IMR-90 (cell line): ENCODE measurements at regions not wholly inside any gene's neighbourhood (a gene's known extent, or its start where the extent isn't known, plus 50 kb on each side); places are given as distances from the start of the nearest gene placed in this dataset.
A peak's percentile ranks its signal among the peaks of the same experiment; 100 is the strongest.

ENCODE experiments used
- ATAC-seq: fragments of 200-7000 bp; cut with Tn5 transposase; 2 replicates; pipeline ENCODE4 v1.9.1; 2020; ENCODE audit warnings: low read depth, mild to moderate bottlenecking, moderate library complexity
- BruUV-seq: library from RNA; stranded (reverse); fragments of 400-500 nt; replicated peaks from 2 replicates; lab custom pipeline; 2021; lab: Mats Ljungman, UMichigan
- CTCF ChIA-PET: fragments of 300-600 bp; formaldehyde crosslinking; extraction: SDS; loops from one replicate; lab custom pipeline; 2021; ENCODE audit warnings: antibody characterized with exemption; lab: Yijun Ruan, JAX
- POLR2A ChIA-PET: fragments of 300-600 bp; sonication (Branson Sonifier 250); formaldehyde crosslinking; loops from one replicate; lab custom pipeline; 2022; ENCODE audit warnings: antibody characterized with exemption; ENCODE audit not compliant: unreplicated experiment; lab: Charles Lee
- DNase-seq: peaks from one replicate; pipeline ENCODE4 v3.0.0; 2013
- H2AFZ ChIP-seq: replicated peaks from 2 replicates; pipeline ENCODE3; 2013; ENCODE audit warnings: low read length, mild to moderate bottlenecking; ENCODE audit not compliant: poor library complexity
- H2AK5ac ChIP-seq: 2 replicates; pipeline ENCODE4 v1.6.1; 2013; ENCODE audit warnings: low read depth, low read length, inconsistent platforms
- H2AK9ac ChIP-seq: replicated peaks from 2 replicates; pipeline ENCODE3; 2013; ENCODE audit warnings: mild to moderate bottlenecking, low read depth, low read length, moderate library complexity; ENCODE audit not compliant: poor library complexity
- H2BK120ac ChIP-seq: 2 replicates; pipeline ENCODE4 v1.6.1; 2013; ENCODE audit warnings: low read depth, low read length, inconsistent platforms
- H2BK15ac ChIP-seq: 3 replicates; pipeline ENCODE4 v1.6.1; 2013; ENCODE audit warnings: low read depth, low read length, inconsistent platforms
- H2BK20ac ChIP-seq: 2 replicates; pipeline ENCODE4 v1.6.1; 2013; ENCODE audit warnings: low read depth, mild to moderate bottlenecking, inconsistent platforms, low read length, moderate library complexity
- H2BK5ac ChIP-seq: 2 replicates; pipeline ENCODE4 v1.6.1; 2013; ENCODE audit warnings: mild to moderate bottlenecking, low read depth, low read length, inconsistent platforms; ENCODE audit not compliant: poor library complexity, severe bottlenecking
- H3K14ac ChIP-seq: replicated peaks from 2 replicates; pipeline ENCODE4 v1.6.1; 2013; ENCODE audit warnings: low read depth, low read length, inconsistent platforms
- H3K18ac ChIP-seq: 2 replicates; pipeline ENCODE4 v1.6.1; 2013; ENCODE audit warnings: low read depth, low read length, control low read depth
- H3K23ac ChIP-seq: 2 replicates; pipeline ENCODE4 v1.6.1; 2013; ENCODE audit warnings: low read depth, low read length, inconsistent platforms
- H3K27ac ChIP-seq: 2 replicates; pipeline ENCODE4 v1.5.1; 2013; ENCODE audit warnings: mild to moderate bottlenecking, control low read depth, low read length; ENCODE audit not compliant: insufficient read depth
- H3K27me3 ChIP-seq: 2 replicates; pipeline ENCODE4 v1.6.1; 2013; ENCODE audit warnings: low read length; ENCODE audit not compliant: control insufficient read depth, insufficient read depth
- H3K36me3 ChIP-seq: 2 replicates; pipeline ENCODE4 v1.6.1; 2013; ENCODE audit warnings: low read length, mixed read lengths; ENCODE audit not compliant: control insufficient read depth, insufficient read depth
- H3K4ac ChIP-seq: 2 replicates; pipeline ENCODE4 v1.6.1; 2013; ENCODE audit warnings: low read depth, low read length, inconsistent platforms
- H3K4me1 ChIP-seq: 2 replicates; pipeline ENCODE4 v1.6.1; 2013; ENCODE audit warnings: low read length, mixed read lengths; ENCODE audit not compliant: control insufficient read depth, insufficient read depth
- H3K4me2 ChIP-seq: 2 replicates; pipeline ENCODE4 v1.6.1; 2013; ENCODE audit warnings: low read depth, mild to moderate bottlenecking, control low read depth, low read length, moderate library complexity
- H3K4me3 ChIP-seq: 2 replicates; pipeline ENCODE4 v1.5.1; 2013; ENCODE audit warnings: low read depth, mild to moderate bottlenecking, control low read depth, low read length, moderate library complexity; ENCODE audit not compliant: insufficient read depth
- H3K56ac ChIP-seq: 2 replicates; pipeline ENCODE4 v1.6.1; 2013; ENCODE audit warnings: low read length, inconsistent platforms; ENCODE audit not compliant: insufficient read depth; ENCODE audit errors: extremely low read depth
- H3K79me1 ChIP-seq, 2 experiments: 2 replicates each; pipeline ENCODE4 v1.6.1; 2013; ENCODE audit warnings: low read length in 2 of 2, inconsistent platforms in 1 of 2, low read depth in 1 of 2
- H3K9ac ChIP-seq: 2 replicates; pipeline ENCODE4 v1.6.1; 2013; ENCODE audit warnings: low read depth, low read length, control low read depth
- H3K9me1 ChIP-seq: 2 replicates; pipeline ENCODE4 v1.6.1; 2013; ENCODE audit warnings: low read length, inconsistent platforms; ENCODE audit not compliant: insufficient read depth
- H3K9me3 ChIP-seq: 2 replicates; pipeline ENCODE4 v1.6.1; 2013; ENCODE audit warnings: low read length; ENCODE audit not compliant: control insufficient read depth, insufficient read depth
- H4K20me1 ChIP-seq: 2 replicates; pipeline ENCODE4 v1.6.1; 2013; ENCODE audit warnings: low read length, inconsistent platforms; ENCODE audit not compliant: insufficient read depth
- H4K5ac ChIP-seq: 2 replicates; pipeline ENCODE4 v1.6.1; 2013; ENCODE audit warnings: mild to moderate bottlenecking, low read depth, low read length, control low read depth
- H4K8ac ChIP-seq, 2 experiments: 2 replicates each; pipeline ENCODE4 v1.6.1; 2013; ENCODE audit warnings: low read depth in 2 of 2, low read length in 2 of 2, control low read depth in 1 of 2, inconsistent platforms in 1 of 2
- H4K91ac ChIP-seq: 2 replicates; pipeline ENCODE4 v1.6.1; 2013; ENCODE audit warnings: low read depth, low read length, inconsistent platforms; ENCODE audit not compliant: insufficient read depth
- BHLHE40 ChIP-seq: fragments of 150-350 bp; IDR thresholded peaks from 2 replicates; pipeline ENCODE4 v1.6.1; 2016; ENCODE audit warnings: mild to moderate bottlenecking, low read depth, low read length
- CEBPB ChIP-seq: IDR thresholded peaks from 2 replicates; pipeline ENCODE4 v1.6.1; 2012; ENCODE audit warnings: low read depth, low read length, improper control_type of control experiment
- CHD1 ChIP-seq: IDR thresholded peaks from 2 replicates; pipeline ENCODE4 v1.6.1; 2012; ENCODE audit warnings: low read depth, low read length, improper control_type of control experiment
- FOS ChIP-seq: fragments of 150-350 bp; IDR thresholded peaks from 2 replicates; pipeline ENCODE4 v1.6.1; 2016; ENCODE audit warnings: low read depth, low read length
- MAFK ChIP-seq: IDR thresholded peaks from 2 replicates; pipeline ENCODE4 v1.6.1; 2012; ENCODE audit warnings: low read depth, low read length, improper control_type of control experiment
- MAZ ChIP-seq: IDR thresholded peaks from 2 replicates; pipeline ENCODE4 v1.6.1; 2012; ENCODE audit warnings: low read depth, mild to moderate bottlenecking, low read length, improper control_type of control experiment, moderate library complexity, borderline replicate concordance
- MXI1 ChIP-seq: IDR thresholded peaks from 2 replicates; pipeline ENCODE4 v1.6.1; 2012; ENCODE audit warnings: low read depth, mild to moderate bottlenecking, low read length, moderate library complexity, borderline replicate concordance
- NFE2L2 ChIP-seq: fragments of 150-350 bp; IDR thresholded peaks from 2 replicates; pipeline ENCODE4 v1.6.1; 2016; ENCODE audit warnings: low read depth, mild to moderate bottlenecking, low read length
- POLR2A ChIP-seq: IDR thresholded peaks from 2 replicates; pipeline ENCODE4 v1.6.1; 2012; ENCODE audit warnings: mild to moderate bottlenecking, low read depth, low read length
- RAD21 ChIP-seq: IDR thresholded peaks from 2 replicates; pipeline ENCODE4 v1.6.1; 2012; ENCODE audit warnings: low read length, improper control_type of control experiment
- RCOR1 ChIP-seq: IDR thresholded peaks from 2 replicates; pipeline ENCODE4 v1.6.1; 2012; ENCODE audit warnings: mild to moderate bottlenecking, low read length, improper control_type of control experiment; ENCODE audit not compliant: insufficient replicate concordance
- RFX5 ChIP-seq: IDR thresholded peaks from 2 replicates; pipeline ENCODE4 v1.8.0; 2012; ENCODE audit warnings: low read depth, mild to moderate bottlenecking, low read length, moderate library complexity
- SMC3 ChIP-seq: fragments of 150-350 bp; IDR thresholded peaks from 2 replicates; pipeline ENCODE4 v1.6.1; 2016; ENCODE audit warnings: low read depth, mild to moderate bottlenecking, antibody characterized with exemption, low read length, moderate library complexity
- WGBS, 2 experiments: methylation state at CpG; one replicate each; pipeline versions ENCODE4 v1.1.5 to v1.1.7; 2013; ENCODE audit warnings: missing lambda C conversion rate in 2 of 2; ENCODE audit not compliant: insufficient read length in 1 of 2; ENCODE audit errors: extremely low coverage in 2 of 2; 5-methylcytosine and 5-hydroxymethylcytosine counted together
- dilution Hi-C: fragments of 300-500 bp; cut with HindIII; formaldehyde crosslinking; loops from one replicate; pipeline ENCODE4 v1.14.3; 2018; ENCODE audit warnings: low sequenced_read_pairs; ENCODE audit not compliant: unreplicated experiment
- in situ Hi-C: fragments of 300-500 bp; cut with MboI; formaldehyde crosslinking; loops from 3 replicates; pipeline ENCODE4 v1.14.3; 2019; ENCODE audit warnings: low sequenced_read_pairs, inconsistent platforms, mixed read lengths
- intact Hi-C: fragments of 100-400 bp; cut with micrococcal nuclease; formaldehyde crosslinking; loops from 2 replicates; pipeline ENCODE4 v1.10.0; 2022
- TF ChIP-seq, protein P1 (sequence below): fragments of 150-350 bp; IDR thresholded peaks from 2 replicates; pipeline ENCODE4 v1.6.1; 2016; ENCODE audit warnings: low read depth, mild to moderate bottlenecking, low read length, moderate library complexity, borderline replicate concordance
- TF ChIP-seq, protein P2 (sequence below): conservative IDR thresholded peaks from 2 replicates; pipeline ENCODE4 v1.5.1; 2012; ENCODE audit warnings: mild to moderate bottlenecking, low read depth, low read length, improper control_type of control experiment
- TF ChIP-seq, protein P3 (sequence below): fragments of 150-350 bp; IDR thresholded peaks from 2 replicates; pipeline ENCODE4 v1.6.1; 2017; ENCODE audit warnings: mild to moderate bottlenecking, antibody characterized with exemption, low read length, low read depth

- H3K9me1 ChIP-seq: no peaks in the 10 kb centered on the region; the same call in 1 of the 2 replicates
- H3K4ac ChIP-seq: no peak overlapping the region
- no peak overlapping the region for H4K8ac ChIP-seq
- no peaks in the 10 kb centered on the region for H4K20me1 ChIP-seq
- TF ChIP-seq NFE2L2 (no peak), RFX5 (no peak), POLR2A (no peak), CHD1 (no peak), CEBPB (no peak), RAD21 (no peak), SMC3 (no peak), MAZ (no peak), MAFK (no peak), MXI1 (no peak), RCOR1 (no peak), BHLHE40 (no peak), FOS (no peak)
- TF ChIP-seq, protein P1, sequence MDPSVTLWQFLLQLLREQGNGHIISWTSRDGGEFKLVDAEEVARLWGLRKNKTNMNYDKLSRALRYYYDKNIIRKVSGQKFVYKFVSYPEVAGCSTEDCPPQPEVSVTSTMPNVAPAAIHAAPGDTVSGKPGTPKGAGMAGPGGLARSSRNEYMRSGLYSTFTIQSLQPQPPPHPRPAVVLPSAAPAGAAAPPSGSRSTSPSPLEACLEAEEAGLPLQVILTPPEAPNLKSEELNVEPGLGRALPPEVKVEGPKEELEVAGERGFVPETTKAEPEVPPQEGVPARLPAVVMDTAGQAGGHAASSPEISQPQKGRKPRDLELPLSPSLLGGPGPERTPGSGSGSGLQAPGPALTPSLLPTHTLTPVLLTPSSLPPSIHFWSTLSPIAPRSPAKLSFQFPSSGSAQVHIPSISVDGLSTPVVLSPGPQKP: no peak
- TF ChIP-seq, protein P2, sequence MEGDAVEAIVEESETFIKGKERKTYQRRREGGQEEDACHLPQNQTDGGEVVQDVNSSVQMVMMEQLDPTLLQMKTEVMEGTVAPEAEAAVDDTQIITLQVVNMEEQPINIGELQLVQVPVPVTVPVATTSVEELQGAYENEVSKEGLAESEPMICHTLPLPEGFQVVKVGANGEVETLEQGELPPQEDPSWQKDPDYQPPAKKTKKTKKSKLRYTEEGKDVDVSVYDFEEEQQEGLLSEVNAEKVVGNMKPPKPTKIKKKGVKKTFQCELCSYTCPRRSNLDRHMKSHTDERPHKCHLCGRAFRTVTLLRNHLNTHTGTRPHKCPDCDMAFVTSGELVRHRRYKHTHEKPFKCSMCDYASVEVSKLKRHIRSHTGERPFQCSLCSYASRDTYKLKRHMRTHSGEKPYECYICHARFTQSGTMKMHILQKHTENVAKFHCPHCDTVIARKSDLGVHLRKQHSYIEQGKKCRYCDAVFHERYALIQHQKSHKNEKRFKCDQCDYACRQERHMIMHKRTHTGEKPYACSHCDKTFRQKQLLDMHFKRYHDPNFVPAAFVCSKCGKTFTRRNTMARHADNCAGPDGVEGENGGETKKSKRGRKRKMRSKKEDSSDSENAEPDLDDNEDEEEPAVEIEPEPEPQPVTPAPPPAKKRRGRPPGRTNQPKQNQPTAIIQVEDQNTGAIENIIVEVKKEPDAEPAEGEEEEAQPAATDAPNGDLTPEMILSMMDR: no peak
- TF ChIP-seq, protein P3, sequence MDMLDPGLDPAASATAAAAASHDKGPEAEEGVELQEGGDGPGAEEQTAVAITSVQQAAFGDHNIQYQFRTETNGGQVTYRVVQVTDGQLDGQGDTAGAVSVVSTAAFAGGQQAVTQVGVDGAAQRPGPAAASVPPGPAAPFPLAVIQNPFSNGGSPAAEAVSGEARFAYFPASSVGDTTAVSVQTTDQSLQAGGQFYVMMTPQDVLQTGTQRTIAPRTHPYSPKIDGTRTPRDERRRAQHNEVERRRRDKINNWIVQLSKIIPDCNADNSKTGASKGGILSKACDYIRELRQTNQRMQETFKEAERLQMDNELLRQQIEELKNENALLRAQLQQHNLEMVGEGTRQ: no peak
- H3K23ac ChIP-seq: no peak overlapping the region
- no peak overlapping the region for H3K4me2 ChIP-seq
- H2AK9ac ChIP-seq: no peak overlapping the region
- H3K9ac ChIP-seq: no peak overlapping the region
- no peak overlapping the region for H2AFZ ChIP-seq
- H3K18ac ChIP-seq: no peak overlapping the region
- in situ Hi-C loops: no loop called here
- no peak overlapping the region for H2BK120ac ChIP-seq
- no peak for DNase-seq
- POLR2A ChIA-PET: no interaction called here
- no peaks in the 10 kb centered on the region for H3K79me1 ChIP-seq
- BruUV-seq: no TSS peak
- no peaks in the 10 kb centered on the region for H3K36me3 ChIP-seq
- peak; percentile 44; the same call in 1 of the 2 replicates for ATAC-seq
- no peak overlapping the region for H2AK5ac ChIP-seq
- no peak overlapping the region for H2BK20ac ChIP-seq
- no peak overlapping the region for H3K27ac ChIP-seq
- H2BK5ac ChIP-seq: no peak overlapping the region
- no peaks in the 10 kb centered on the region for H3K4me1 ChIP-seq
- no peak overlapping the region for H2BK15ac ChIP-seq
- H4K91ac ChIP-seq: no peak overlapping the region
- no peak overlapping the region for H3K4me3 ChIP-seq
- peaks cover 10% of the 10 kb centered on the region for H3K27me3 ChIP-seq
- intact Hi-C loops: no loop called here
- no peak overlapping the region for H4K5ac ChIP-seq
- CTCF ChIA-PET: no interaction called here
- no peak overlapping the region for H3K56ac ChIP-seq
- WGBS, 2 experiments: no CpG with 5 or more reads among the region's 11 CpGs
- H3K14ac ChIP-seq: no peak overlapping the region
- dilution Hi-C loops: no loop called here
- H3K9me3 ChIP-seq: no peaks in the 10 kb centered on the region
Measured at GRCh38 chr9:126108240-126108639, 218.4 kb upstream of the MVB12B start.
